CD4-positive, alpha-beta T cell (primary cell): ENCODE measurements at regions not wholly inside any gene's neighbourhood (a gene's known extent, or its start where the extent isn't known, plus 50 kb on each side); places are given as distances from the start of the nearest gene placed in this dataset.

Source experiments
- ATAC-seq: fragments of 200-7000 bp; cut with Tn5 transposase; one replicate; pipeline ENCODE4 v1.10.0; 2022; ENCODE audit warnings: mild to moderate bottlenecking; ENCODE audit not compliant: poor library complexity
- CTCF ChIA-PET: fragments of 350-600 bp; sonication (Branson Sonifier 250); formaldehyde crosslinking; loops from one replicate; lab custom pipeline; 2021; ENCODE audit warnings: antibody characterized with exemption, inconsistent platforms; lab: Charles Lee
- POLR2A ChIA-PET: fragments of 350-600 bp; sonication (Branson Sonifier 250); formaldehyde crosslinking; loops from one replicate; lab custom pipeline; 2021; ENCODE audit warnings: antibody characterized with exemption, inconsistent platforms; lab: Charles Lee
- DNase-seq, 14 experiments: peaks; one replicate each; pipeline ENCODE4 v3.0.0-alpha.2; 2013 to 2020; ENCODE audit warnings: mixed read lengths in 2 of 14
- H3K27ac ChIP-seq, 2 donors: one replicate each; pipeline versions ENCODE4 v1.5.1 to v1.7.0; 2013; ENCODE audit warnings: low read length in 2 of 2, low read depth in 1 of 2, mild to moderate bottlenecking in 1 of 2
- H3K27me3 ChIP-seq, 2 experiments: 1 replicate in 1 of 2; 2 replicates in 1 of 2; pipeline versions ENCODE4 v1.6.1 to v1.7.0; 2013; ENCODE audit warnings: low read length in 2 of 2, control low read depth in 1 of 2, mild to moderate bottlenecking in 1 of 2, moderate library complexity in 1 of 2; ENCODE audit not compliant: insufficient read depth in 2 of 2, control insufficient read depth in 1 of 2
- H3K36me3 ChIP-seq: one replicate; pipeline ENCODE4 v1.6.1; 2013; ENCODE audit warnings: low read length, control low read depth; ENCODE audit not compliant: insufficient read depth
- H3K4me1 ChIP-seq: one replicate; pipeline ENCODE4 v1.6.1; 2013; ENCODE audit warnings: low read length, control low read depth; ENCODE audit not compliant: insufficient read depth
- H3K4me3 ChIP-seq: one replicate; pipeline ENCODE4 v1.5.1; 2013; ENCODE audit warnings: mild to moderate bottlenecking, low read length, moderate library complexity
- H3K9me3 ChIP-seq, 2 experiments: 1 replicate in 1 of 2; 2 replicates in 1 of 2; pipeline versions ENCODE4 v1.6.1 to v1.7.0; 2013; ENCODE audit warnings: low read length in 2 of 2, mild to moderate bottlenecking in 2 of 2, control low read depth in 1 of 2, moderate library complexity in 1 of 2; ENCODE audit not compliant: control insufficient read depth in 1 of 2, insufficient read depth in 1 of 2
- H3K27ac Mint-ChIP-seq: one replicate; pipeline ENCODE4 v1.8.0; 2020; ENCODE audit warnings: mixed read lengths
- H3K27me3 Mint-ChIP-seq: one replicate; pipeline ENCODE4 v1.8.0; 2021; ENCODE audit warnings: mixed read lengths
- H3K36me3 Mint-ChIP-seq: one replicate; pipeline ENCODE4 v1.8.0; 2021; ENCODE audit warnings: low read depth, mixed read lengths
- H3K4me1 Mint-ChIP-seq: one replicate; pipeline ENCODE4 v1.8.0; 2021; ENCODE audit warnings: low read depth, mixed read lengths
- H3K4me3 Mint-ChIP-seq: one replicate; pipeline ENCODE4 v1.8.0; 2020; ENCODE audit warnings: mild to moderate bottlenecking, mixed read lengths
- H3K9me3 Mint-ChIP-seq: one replicate; pipeline ENCODE4 v1.8.0; 2020; ENCODE audit warnings: mixed read lengths
- CTCF ChIP-seq: fragments of 200-600 bp; IDR thresholded peaks from one replicate; pipeline ENCODE4 v1.8.0; 2022; ENCODE audit warnings: antibody characterized with exemption, mild to moderate bottlenecking
- intact Hi-C, 2 experiments: fragments of 100-400 bp; cut with DNase I in 1 of 2; cut with micrococcal nuclease in 1 of 2; formaldehyde crosslinking; loops; one replicate each; pipeline versions ENCODE4 v1.15.1 to v1.9.0; 2023 to 2025; cut with DNase I, micrococcal nuclease

- POLR2A ChIA-PET, result no interaction called here
These were observed 1056.7 kb downstream of the PCDH19 start for GRCh38 chrX:99353412-99353811.

GRCh38 chrX:99348256-99348655 is 1061.8 kb downstream of the PCDH19 start:
- H3K4me1 Mint-ChIP-seq, result no peaks in the 10 kb centered on the region
- H3K36me3 ChIP-seq, result no peaks in the 10 kb centered on the region
- H3K9me3 ChIP-seq, result peaks cover 0 to 4% of the 10 kb centered on the region in 2 experiments
- no peaks in the 10 kb centered on the region for H3K27me3 ChIP-seq
- no peak for ATAC-seq
- no peak overlapping the region for H3K4me3 Mint-ChIP-seq
- TF ChIP-seq CTCF, result no peak
- intact Hi-C loops, result no loop called here
- no peak for DNase-seq
- no peaks in the 10 kb centered on the region for H3K27me3 Mint-ChIP-seq
- H3K9me3 Mint-ChIP-seq, result peaks cover 4% of the 10 kb centered on the region
- ChIA-PET POLR2A (no interaction called here), CTCF (no interaction called here)
- H3K27ac Mint-ChIP-seq, result no peak overlapping the region
- no peak overlapping the region for H3K4me3 ChIP-seq
- H3K27ac ChIP-seq, result no peak overlapping the region
- no peaks in the 10 kb centered on the region for H3K36me3 Mint-ChIP-seq
- H3K4me1 ChIP-seq, result no peaks in the 10 kb centered on the region

More at GRCh38 chrX:99353412-99353811, 1056.7 kb downstream of the PCDH19 start:
- TF ChIP-seq CTCF, result no peak
- H3K27me3 ChIP-seq, result no peaks in the 10 kb centered on the region
- Mint-ChIP-seq H3K27me3 (no peaks in the 10 kb centered on the region), H3K4me1 (no peaks in the 10 kb centered on the region), H3K4me3 (no peak overlapping the region), H3K27ac (no peak overlapping the region), H3K9me3 (peaks cover 4% of the 10 kb centered on the region), H3K36me3 (no peaks in the 10 kb centered on the region)
- no peak overlapping the region for H3K27ac ChIP-seq
- intact Hi-C loops, result no loop called here
- H3K4me3 ChIP-seq, result no peak overlapping the region
- H3K36me3 ChIP-seq, result no peaks in the 10 kb centered on the region
- H3K9me3 ChIP-seq, result no peaks in the 10 kb centered on the region
- DNase-seq (no peak), ATAC-seq (no peak)
- CTCF ChIA-PET, result no interaction called here
- H3K4me1 ChIP-seq, result no peaks in the 10 kb centered on the region

- Histone ChIP-seq H3K9me3 (no peaks in the 10 kb centered on the region), H3K4me1 (no peaks in the 10 kb centered on the region), H3K4me3 (no peak overlapping the region), H3K27ac (no peak overlapping the region), H3K36me3 (no peaks in the 10 kb centered on the region), H3K27me3 (no peaks in the 10 kb centered on the region)
- no peak for TF ChIP-seq CTCF
- ChIA-PET CTCF (no interaction called here), POLR2A (no interaction called here)
- Mint-ChIP-seq H3K27me3 (no peaks in the 10 kb centered on the region), H3K4me1 (no peaks in the 10 kb centered on the region), H3K27ac (no peak overlapping the region), H3K36me3 (no peaks in the 10 kb centered on the region), H3K9me3 (no peaks in the 10 kb centered on the region), H3K4me3 (no peak overlapping the region)
- intact Hi-C loops, result no loop called here
- no peak for DNase-seq
- ATAC-seq, result no peak
These were observed 1101.8 kb downstream of the PCDH19 start for GRCh38 chrX:99308302-99308701.
